ENCODE measurements at regions not wholly inside any gene's neighbourhood (a gene's known extent, or its start where the extent isn't known, plus 50 kb on each side); places are given as distances from the start of the nearest gene placed in this dataset.

DNA sequence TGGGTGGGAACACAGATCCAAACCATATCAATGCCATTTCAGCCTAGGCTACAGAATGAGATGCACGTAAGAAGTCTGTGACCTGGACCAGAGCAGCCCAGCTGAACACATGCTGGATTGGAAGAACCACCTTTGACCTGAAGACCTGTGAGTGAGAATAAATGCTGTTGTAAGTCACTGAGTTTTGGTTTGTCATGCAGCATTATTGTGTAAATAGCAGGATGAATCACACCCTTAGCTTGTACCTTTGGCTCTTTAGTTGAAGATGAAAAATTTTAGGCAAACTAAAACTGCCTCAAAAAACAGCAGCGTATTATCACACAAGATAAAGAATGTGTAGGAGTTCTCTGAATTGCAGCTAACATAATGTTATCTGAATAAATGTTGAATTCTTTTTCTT is 199.4 kb upstream of the LRIG3 start (continued):
- TF ChIP-seq, protein P1, sequence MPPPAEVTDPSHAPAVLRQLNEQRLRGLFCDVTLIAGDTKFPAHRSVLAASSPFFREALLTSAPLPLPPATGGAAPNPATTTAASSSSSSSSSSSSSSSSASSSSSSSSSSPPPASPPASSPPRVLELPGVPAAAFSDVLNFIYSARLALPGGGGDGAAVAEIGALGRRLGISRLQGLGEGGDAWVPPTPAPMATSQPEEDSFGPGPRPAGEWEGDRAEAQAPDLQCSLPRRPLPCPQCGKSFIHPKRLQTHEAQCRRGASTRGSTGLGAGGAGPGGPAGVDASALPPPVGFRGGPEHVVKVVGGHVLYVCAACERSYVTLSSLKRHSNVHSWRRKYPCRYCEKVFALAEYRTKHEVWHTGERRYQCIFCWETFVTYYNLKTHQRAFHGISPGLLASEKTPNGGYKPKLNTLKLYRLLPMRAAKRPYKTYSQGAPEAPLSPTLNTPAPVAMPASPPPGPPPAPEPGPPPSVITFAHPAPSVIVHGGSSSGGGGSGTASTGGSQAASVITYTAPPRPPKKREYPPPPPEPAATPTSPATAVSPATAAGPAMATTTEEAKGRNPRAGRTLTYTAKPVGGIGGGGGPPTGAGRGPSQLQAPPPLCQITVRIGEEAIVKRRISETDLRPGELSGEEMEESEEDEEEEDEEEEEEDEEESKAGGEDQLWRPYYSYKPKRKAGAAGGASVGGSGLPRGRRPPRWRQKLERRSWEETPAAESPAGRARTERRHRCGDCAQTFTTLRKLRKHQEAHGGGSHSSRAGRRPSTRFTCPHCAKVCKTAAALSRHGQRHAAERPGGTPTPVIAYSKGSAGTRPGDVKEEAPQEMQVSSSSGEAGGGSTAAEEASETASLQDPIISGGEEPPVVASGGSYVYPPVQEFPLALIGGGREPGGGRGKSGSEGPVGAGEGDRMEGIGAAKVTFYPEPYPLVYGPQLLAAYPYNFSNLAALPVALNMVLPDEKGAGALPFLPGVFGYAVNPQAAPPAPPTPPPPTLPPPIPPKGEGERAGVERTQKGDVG (CRISPR knock-in tag; IDR thresholded peaks at IDR 0.05): no peak
- TF ChIP-seq, protein P2, sequence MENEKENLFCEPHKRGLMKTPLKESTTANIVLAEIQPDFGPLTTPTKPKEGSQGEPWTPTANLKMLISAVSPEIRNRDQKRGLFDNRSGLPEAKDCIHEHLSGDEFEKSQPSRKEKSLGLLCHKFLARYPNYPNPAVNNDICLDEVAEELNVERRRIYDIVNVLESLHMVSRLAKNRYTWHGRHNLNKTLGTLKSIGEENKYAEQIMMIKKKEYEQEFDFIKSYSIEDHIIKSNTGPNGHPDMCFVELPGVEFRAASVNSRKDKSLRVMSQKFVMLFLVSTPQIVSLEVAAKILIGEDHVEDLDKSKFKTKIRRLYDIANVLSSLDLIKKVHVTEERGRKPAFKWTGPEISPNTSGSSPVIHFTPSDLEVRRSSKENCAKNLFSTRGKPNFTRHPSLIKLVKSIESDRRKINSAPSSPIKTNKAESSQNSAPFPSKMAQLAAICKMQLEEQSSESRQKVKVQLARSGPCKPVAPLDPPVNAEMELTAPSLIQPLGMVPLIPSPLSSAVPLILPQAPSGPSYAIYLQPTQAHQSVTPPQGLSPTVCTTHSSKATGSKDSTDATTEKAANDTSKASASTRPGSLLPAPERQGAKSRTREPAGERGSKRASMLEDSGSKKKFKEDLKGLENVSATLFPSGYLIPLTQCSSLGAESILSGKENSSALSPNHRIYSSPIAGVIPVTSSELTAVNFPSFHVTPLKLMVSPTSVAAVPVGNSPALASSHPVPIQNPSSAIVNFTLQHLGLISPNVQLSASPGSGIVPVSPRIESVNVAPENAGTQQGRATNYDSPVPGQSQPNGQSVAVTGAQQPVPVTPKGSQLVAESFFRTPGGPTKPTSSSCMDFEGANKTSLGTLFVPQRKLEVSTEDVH (IDR thresholded peaks at IDR 0.05; ENCODE audit: low read depth, partially characterized antibody): no peak

DNA sequence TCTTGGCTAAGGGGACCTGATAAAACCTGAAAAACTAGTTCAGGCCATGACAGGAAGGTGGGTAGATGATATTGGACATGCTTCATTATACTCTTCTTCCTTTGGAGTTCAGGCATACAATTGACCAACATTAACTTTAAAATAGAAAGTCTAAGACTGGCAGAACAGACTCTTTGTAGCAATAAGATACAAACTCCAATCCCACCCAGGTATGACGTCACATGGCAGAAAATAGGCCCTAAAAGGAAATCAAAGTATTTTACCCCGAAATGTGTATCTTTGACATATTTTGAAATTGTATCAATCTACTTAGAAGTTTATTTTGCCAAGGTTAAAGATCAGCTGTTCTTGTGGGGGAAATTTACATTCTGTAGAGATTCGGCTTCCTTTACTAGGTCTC is 198.1 kb upstream of the LRIG3 start:
- H3K27me3 ChIP-seq (replicated peaks in 1 of 2; ENCODE audit: control insufficient read depth in 2 of 2, insufficient read depth in 2 of 2, low read length in 1 of 2): no peaks in the 10 kb centered on the region
- CTCF ChIA-PET: interaction anchor here (1.1 to 2.9 kb wide), 2 partner anchors 33 to 47 kb away, joined by 4 to 8 read pairs; no protein-coding TSS in a partner anchor
- intact Hi-C loops (cut with micrococcal nuclease; ENCODE audit: unreplicated experiment): no loop called here
- FAIRE-seq (no peak), ATAC-seq (no peak), DNase-seq (ENCODE audit: low read depth, low spot score) (no peak)
- no TSS peak for BruUV-seq (replicated peaks)
- WGBS (ENCODE audit: insufficient coverage, insufficient replicate concordance, low lambda C conversion rate, missing lambda C conversion rate): 21% methylated on average over 3 of the region's 3 CpGs
- H3K4me2 ChIP-seq (ENCODE audit: control insufficient read depth, insufficient read depth): no peak overlapping the region
- H3K4me3 ChIP-seq: no peak overlapping the region
- SMC1A ChIA-PET (ENCODE audit: uncharacterized antibody, unreplicated experiment): interaction anchor here (0.7 kb wide), 1 partner anchor 600 kb away, joined by 3 read pairs; no protein-coding TSS in a partner anchor
- TF ChIP-seq FOXM1 (IDR thresholded peaks at IDR 0.05; ENCODE audit: low read depth, low read length): no peak
- TF ChIP-seq, protein P3, sequence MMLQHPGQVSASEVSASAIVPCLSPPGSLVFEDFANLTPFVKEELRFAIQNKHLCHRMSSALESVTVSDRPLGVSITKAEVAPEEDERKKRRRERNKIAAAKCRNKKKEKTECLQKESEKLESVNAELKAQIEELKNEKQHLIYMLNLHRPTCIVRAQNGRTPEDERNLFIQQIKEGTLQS (IDR thresholded peaks at IDR 0.05; ENCODE audit: borderline replicate concordance, extremely low read depth, low read depth, low read length): no peak
- in situ Hi-C loops (cut with MboI): no loop called here
- no peak overlapping the region for H2AFZ ChIP-seq (ENCODE audit: control insufficient read depth, low read depth, low read length)
- no peak overlapping the region for H3K27ac ChIP-seq (ENCODE audit: control insufficient read depth, insufficient read depth)
- H4K20me1 ChIP-seq (ENCODE audit: control insufficient read depth, insufficient read depth): no peaks in the 10 kb centered on the region
- no peaks in the 10 kb centered on the region for H3K4me1 ChIP-seq (ENCODE audit: control insufficient read depth, insufficient read depth, low read length)
- POLR2A ChIA-PET: no interaction called here
- no peak overlapping the region for H3K9ac ChIP-seq (ENCODE audit: control insufficient read depth, insufficient read depth, low read length)
- RAD21 ChIA-PET (ENCODE audit: unreplicated experiment): no interaction called here
- H3K79me2 ChIP-seq (ENCODE audit: control insufficient read depth, insufficient read depth, low read length): no peaks in the 10 kb centered on the region
- no peaks in the 10 kb centered on the region for H3K36me3 ChIP-seq (ENCODE audit: control insufficient read depth in 2 of 2, insufficient read depth in 2 of 2, low read length in 1 of 2)
- no peaks in the 10 kb centered on the region for H3K9me3 ChIP-seq (replicated peaks; ENCODE audit: control insufficient read depth, insufficient read depth, low read length)

Measured in GM12878 (cell line).